Neural progenitor cell (in vitro differentiated cells): ENCODE measurements at regions not wholly inside any gene's neighbourhood (a gene's known extent, or its start where the extent isn't known, plus 50 kb on each side); places are given as distances from the start of the nearest gene placed in this dataset.

Experiments used
- DNase-seq: peaks from one replicate; pipeline ENCODE4 v3.0.0-alpha.2; 2016; ENCODE audit warnings: low spot score
- H2AFZ ChIP-seq: fragments of 200-600 bp; sonication (generic); replicated peaks from 2 replicates; pipeline ENCODE4 v1.6.1; 2016; ENCODE audit warnings: antibody characterized with exemption
- H3F3A ChIP-seq: fragments of 200-600 bp; sonication (generic); 2 replicates; pipeline ENCODE4 v1.6.1; 2016; ENCODE audit warnings: antibody characterized with exemption, low read depth
- H3K27ac ChIP-seq: fragments of 200-600 bp; sonication (generic); 2 replicates; pipeline ENCODE4 v1.5.1; 2016; ENCODE audit warnings: mild to moderate bottlenecking
- H3K27me3 ChIP-seq: fragments of 200-600 bp; sonication (generic); 2 replicates; pipeline ENCODE4 v1.6.1; 2016; ENCODE audit warnings: mild to moderate bottlenecking, moderate library complexity
- H3K36me3 ChIP-seq: fragments of 200-600 bp; sonication (generic); 2 replicates; pipeline ENCODE4 v1.5.1; 2016
- H3K4me1 ChIP-seq: fragments of 200-600 bp; sonication (generic); 2 replicates; pipeline ENCODE4 v1.6.1; 2016; ENCODE audit warnings: mixed run types
- H3K4me2 ChIP-seq: fragments of 200-600 bp; sonication (generic); 2 replicates; pipeline ENCODE4 v1.6.1; 2016
- H3K4me3 ChIP-seq: fragments of 200-600 bp; sonication (generic); 2 replicates; pipeline ENCODE4 v1.5.1; 2016
- H3K79me2 ChIP-seq: fragments of 200-600 bp; sonication (generic); 2 replicates; pipeline ENCODE4 v1.6.1; 2016; ENCODE audit warnings: low read depth
- H3K9ac ChIP-seq: fragments of 200-600 bp; sonication (generic); 2 replicates; pipeline ENCODE4 v1.6.1; 2016
- H3K9me3 ChIP-seq: fragments of 200-600 bp; sonication (generic); 2 replicates; pipeline ENCODE4 v1.5.1; 2016; ENCODE audit warnings: low read depth
- H4K20me1 ChIP-seq: fragments of 200-600 bp; sonication (generic); 2 replicates; pipeline ENCODE4 v1.6.1; 2016; ENCODE audit warnings: low read depth
- H3K27ac Mint-ChIP-seq: 3 replicates; pipeline ENCODE4 v1.8.0; 2021; ENCODE audit warnings: mixed read lengths
- H3K27me3 Mint-ChIP-seq: 2 replicates; pipeline ENCODE4 v1.8.0; 2022; ENCODE audit warnings: low read depth, mild to moderate bottlenecking, inconsistent platforms, moderate library complexity, mixed read lengths; ENCODE audit not compliant: insufficient read depth
- H3K36me3 Mint-ChIP-seq: 3 replicates; pipeline ENCODE4 v1.8.0; 2021; ENCODE audit warnings: mixed read lengths
- H3K4me1 Mint-ChIP-seq: 3 replicates; pipeline ENCODE4 v1.8.0; 2021; ENCODE audit warnings: mixed read lengths
- H3K4me3 Mint-ChIP-seq: 3 replicates; pipeline ENCODE4 v1.8.0; 2021; ENCODE audit warnings: mild to moderate bottlenecking, moderate library complexity, mixed read lengths
- H3K9me3 Mint-ChIP-seq: 3 replicates; pipeline ENCODE4 v1.8.0; 2020; ENCODE audit warnings: mixed read lengths
- CTCF ChIP-seq: fragments of 200-600 bp; sonication (generic); IDR thresholded peaks from 2 replicates; pipeline ENCODE4 v1.5.1; 2017; ENCODE audit warnings: antibody characterized with exemption, mild to moderate bottlenecking
- EZH2 ChIP-seq: fragments of 200-600 bp; sonication (generic); IDR thresholded peaks from 2 replicates; pipeline ENCODE4 v1.6.1; 2017; ENCODE audit warnings: antibody characterized with exemption, mild to moderate bottlenecking, moderate library complexity
- EZH2phosphoT487 ChIP-seq: fragments of 200-600 bp; sonication (generic); IDR thresholded peaks from 2 replicates; pipeline ENCODE4 v1.6.1; 2017; ENCODE audit warnings: antibody characterized with exemption

DNA sequence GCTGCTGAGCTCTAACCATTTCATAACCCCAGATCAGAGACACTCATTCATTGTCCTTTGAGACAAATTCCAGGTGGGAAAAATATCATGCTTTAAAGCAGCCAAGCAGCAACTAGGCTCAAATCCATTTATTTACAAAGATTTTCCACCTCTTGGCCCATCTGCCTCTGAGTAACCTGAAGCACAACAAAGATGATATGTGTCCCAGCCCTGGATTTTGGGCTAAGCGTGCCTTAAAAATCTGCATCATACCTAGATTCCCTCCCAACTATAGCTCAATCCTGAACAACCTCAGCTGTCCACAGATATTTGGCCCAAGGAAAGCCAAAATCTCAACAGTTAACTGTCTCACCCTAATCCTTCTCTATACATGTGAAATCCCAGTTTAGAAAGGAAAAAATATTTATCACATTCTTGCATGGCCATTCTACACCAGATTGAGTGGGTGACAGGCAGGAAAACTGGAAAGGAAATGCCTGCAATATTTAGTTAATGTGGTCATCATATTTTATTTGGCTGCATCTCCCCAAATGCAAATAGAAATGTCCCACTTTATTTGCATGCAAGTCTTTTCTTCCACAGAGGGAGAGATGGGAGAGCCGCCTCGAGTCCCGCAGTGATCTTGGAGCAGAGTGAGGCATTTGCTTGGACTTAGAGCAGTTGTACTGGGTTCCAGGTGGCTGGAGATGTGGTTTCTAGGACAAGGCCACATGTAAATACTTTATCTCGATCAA lies 146.4 kb upstream of the EOLA2 start:
- Histone ChIP-seq H3F3A (no peaks in the 10 kb centered on the region), H3K4me2 (no peak overlapping the region)
- TF ChIP-seq EZH2phosphoT487 (no peak), EZH2 (no peak), CTCF (no peak)

GRCh38 chrX:150085881-150086280 lies 147.6 kb upstream of the EOLA2 start:
- Mint-ChIP-seq H3K4me1 (peaks cover 3% of the 10 kb centered on the region), H3K4me3 (no peak overlapping the region), H3K36me3 (no peaks in the 10 kb centered on the region), H3K27me3 (peaks cover 4% of the 10 kb centered on the region), H3K9me3 (peaks cover 4% of the 10 kb centered on the region), H3K27ac (no peak overlapping the region)
- no peaks in the 10 kb centered on the region for H3K36me3 ChIP-seq
- no peak overlapping the region for H3K27ac ChIP-seq
- H3K9me3 ChIP-seq, result no peaks in the 10 kb centered on the region
- no peaks in the 10 kb centered on the region for H4K20me1 ChIP-seq
- no peaks in the 10 kb centered on the region for H3K27me3 ChIP-seq
- no peak overlapping the region for H2AFZ ChIP-seq
- H3K9ac ChIP-seq, result no peak overlapping the region
- DNase-seq, result no peak
- no peaks in the 10 kb centered on the region for H3F3A ChIP-seq
- no peaks in the 10 kb centered on the region for H3K4me1 ChIP-seq
- H3K4me3 ChIP-seq, result no peak overlapping the region
- no peak overlapping the region for H3K4me2 ChIP-seq
- no peak for TF ChIP-seq EZH2
- TF ChIP-seq CTCF, result no peak
- no peak for TF ChIP-seq EZH2phosphoT487
- H3K79me2 ChIP-seq, result no peaks in the 10 kb centered on the region

More for the DNA sequence above, 146.4 kb upstream of the EOLA2 start:
- Mint-ChIP-seq H3K27me3 (peaks cover 4% of the 10 kb centered on the region), H3K4me3 (no peak overlapping the region), H3K4me1 (no peaks in the 10 kb centered on the region), H3K36me3 (no peaks in the 10 kb centered on the region), H3K27ac (no peak overlapping the region), H3K9me3 (peaks cover 4% of the 10 kb centered on the region)
- H3K4me3 ChIP-seq, result no peak overlapping the region
- no peaks in the 10 kb centered on the region for H3K4me1 ChIP-seq
- no peaks in the 10 kb centered on the region for H4K20me1 ChIP-seq
- H2AFZ ChIP-seq, result no peak overlapping the region
- no peaks in the 10 kb centered on the region for H3K79me2 ChIP-seq
- no peak overlapping the region for H3K27ac ChIP-seq
- no peak for DNase-seq
- H3K36me3 ChIP-seq, result no peaks in the 10 kb centered on the region
- H3K27me3 ChIP-seq, result no peaks in the 10 kb centered on the region
- H3K9me3 ChIP-seq, result no peaks in the 10 kb centered on the region
- no peak overlapping the region for H3K9ac ChIP-seq

DNA sequence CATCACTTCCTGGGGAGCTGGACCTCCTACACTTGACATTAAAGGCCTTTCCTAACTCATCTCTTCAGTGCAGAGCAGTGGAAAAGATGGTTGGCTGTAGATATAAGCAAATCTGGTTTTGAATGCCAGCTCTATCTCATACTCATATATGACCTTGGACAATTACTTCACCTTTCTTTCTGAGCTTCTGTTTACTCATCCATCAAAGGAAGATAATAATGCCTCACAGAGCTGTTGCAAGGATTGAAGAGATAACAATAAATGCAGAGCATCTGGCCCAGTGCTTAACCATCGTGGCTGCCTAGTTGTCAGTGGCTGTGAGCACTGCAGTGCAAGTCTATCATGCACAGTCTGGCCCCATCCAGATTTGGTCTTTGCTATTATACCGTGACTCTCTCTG lies 148.1 kb upstream of the EOLA2 start:
- Histone ChIP-seq H3K27ac (no peak overlapping the region), H3K4me3 (no peak overlapping the region), H3K9ac (no peak overlapping the region), H3K36me3 (no peaks in the 10 kb centered on the region), H3K27me3 (no peaks in the 10 kb centered on the region), H3K79me2 (no peaks in the 10 kb centered on the region), H3K9me3 (no peaks in the 10 kb centered on the region), H2AFZ (no peak overlapping the region), H3F3A (no peaks in the 10 kb centered on the region), H3K4me1 (no peaks in the 10 kb centered on the region), H4K20me1 (no peaks in the 10 kb centered on the region), H3K4me2 (no peak overlapping the region)
- Mint-ChIP-seq H3K4me1 (peaks cover 3% of the 10 kb centered on the region), H3K9me3 (peaks cover 4% of the 10 kb centered on the region), H3K27ac (no peak overlapping the region), H3K36me3 (no peaks in the 10 kb centered on the region), H3K4me3 (no peak overlapping the region), H3K27me3 (peaks cover 4% of the 10 kb centered on the region)
- TF ChIP-seq EZH2phosphoT487 (no peak), EZH2 (no peak), CTCF (no peak)
- DNase-seq, result no peak
